PC-9 (cell line): ENCODE measurements at regions not wholly inside any gene's neighbourhood (a gene's known extent, or its start where the extent isn't known, plus 50 kb on each side); places are given as distances from the start of the nearest gene placed in this dataset.

ENCODE experiments used
- CTCF ChIP-seq: fragments of 200-600 bp; sonication (generic); conservative IDR thresholded peaks from 2 replicates; pipeline ENCODE4 v1.6.1; 2017; ENCODE audit warnings: mixed run types, antibody characterized with exemption, mild to moderate bottlenecking, moderate library complexity
- EZH2 ChIP-seq: fragments of 200-600 bp; sonication (generic); IDR thresholded peaks from 2 replicates; pipeline ENCODE4 v1.8.0; 2017; ENCODE audit warnings: antibody characterized with exemption, low read depth

- TF ChIP-seq EZH2: no peak
- no peak for TF ChIP-seq CTCF
These were observed 1120.0 kb downstream of the SORCS1 start for GRCh38 chr10:106044503-106044902.
